Fibroblast of lung (primary cell): ENCODE measurements at regions not wholly inside any gene's neighbourhood (a gene's known extent, or its start where the extent isn't known, plus 50 kb on each side); places are given as distances from the start of the nearest gene placed in this dataset.

Experiments used
- DNase-seq, 2 donors: peaks; one replicate each; pipeline versions ENCODE4 v3.0.0 to v3.0.0-alpha.2; 2010; ENCODE audit warnings: low read depth in 2 of 2
- H2AFZ ChIP-seq: 2 replicates; pipeline ENCODE4 v1.5.1; 2012; ENCODE audit warnings: low read length, control low read depth, inconsistent platforms
- H3K27ac ChIP-seq: 2 replicates; pipeline ENCODE4 v1.5.1; 2011; ENCODE audit warnings: low read length, control low read depth; ENCODE audit not compliant: insufficient read depth
- H3K27me3 ChIP-seq: 2 replicates; pipeline ENCODE4 v1.5.1; 2011; ENCODE audit warnings: mild to moderate bottlenecking, low read length; ENCODE audit not compliant: control insufficient read depth, insufficient read depth
- H3K36me3 ChIP-seq: 2 replicates; pipeline ENCODE4 v1.5.1; 2011; ENCODE audit warnings: low read length; ENCODE audit not compliant: control insufficient read depth, insufficient read depth
- H3K4me1 ChIP-seq: 2 replicates; pipeline ENCODE4 v1.5.1; 2011; ENCODE audit warnings: low read length; ENCODE audit not compliant: control insufficient read depth, insufficient read depth; ENCODE audit errors: extremely low read depth
- H3K4me2 ChIP-seq: 2 replicates; pipeline ENCODE4 v1.5.1; 2011; ENCODE audit warnings: low read length, control low read depth; ENCODE audit not compliant: insufficient read depth; ENCODE audit errors: extremely low read depth
- H3K4me3 ChIP-seq, 4 experiments: fragments of 200-600 bp in 1 of 4; sonication (generic) in 1 of 4; replicated peaks in 1 of 4; 2 replicates each; pipeline ENCODE4 v1.5.1; 2011 to 2016; ENCODE audit warnings: low read length in 4 of 4, low read depth in 3 of 4, mild to moderate bottlenecking in 3 of 4, control low read depth in 2 of 4, inconsistent platforms in 1 of 4, mixed read lengths in 1 of 4; ENCODE audit not compliant: insufficient read depth in 1 of 4; ENCODE audit errors: control extremely low read depth in 1 of 4
- H3K79me2 ChIP-seq: 2 replicates; pipeline ENCODE4 v1.5.1; 2012; ENCODE audit warnings: mild to moderate bottlenecking, low read length, inconsistent platforms; ENCODE audit not compliant: control insufficient read depth, insufficient read depth
- H3K9ac ChIP-seq: 2 replicates; pipeline ENCODE4 v1.5.1; 2011; ENCODE audit warnings: mild to moderate bottlenecking, low read length, control low read depth; ENCODE audit not compliant: insufficient read depth
- H3K9me3 ChIP-seq: 2 replicates; pipeline ENCODE4 v1.5.1; 2012; ENCODE audit warnings: low read depth, low read length; ENCODE audit not compliant: control insufficient read depth, insufficient read depth
- H4K20me1 ChIP-seq: 2 replicates; pipeline ENCODE4 v1.5.1; 2011; ENCODE audit warnings: low read length; ENCODE audit not compliant: control insufficient read depth, insufficient read depth; ENCODE audit errors: extremely low read depth
- CTCF ChIP-seq, 2 donors: IDR thresholded peaks in 1 of 2; conservative IDR thresholded peaks in 1 of 2; 1 replicate in 1 of 2; 2 replicates in 1 of 2; pipeline ENCODE4 v1.5.1; 2011 to 2012; ENCODE audit warnings: low read length in 2 of 2, control low read depth in 1 of 2, inconsistent platforms in 1 of 2, low read depth in 1 of 2, mild to moderate bottlenecking in 1 of 2
- EZH2 ChIP-seq: IDR thresholded peaks from 2 replicates; pipeline ENCODE4 v1.5.1; 2012; ENCODE audit warnings: low read length, control low read depth, mild to moderate bottlenecking; ENCODE audit errors: missing control alignments

GRCh38 chr22:47259990-47260389 is 497.5 kb downstream of the TBC1D22A start:
- Histone ChIP-seq H3K27ac (no peak overlapping the region), H3K9ac (no peak overlapping the region), H2AFZ (no peak overlapping the region), H3K27me3 (no peaks in the 10 kb centered on the region), H4K20me1 (no peaks in the 10 kb centered on the region), H3K79me2 (no peaks in the 10 kb centered on the region), H3K4me3 (no peak overlapping the region), H3K36me3 (no peaks in the 10 kb centered on the region), H3K9me3 (peaks cover 2% of the 10 kb centered on the region), H3K4me1 (no peaks in the 10 kb centered on the region), H3K4me2 (no peak overlapping the region)
- TF ChIP-seq EZH2 (no peak), CTCF (conservative IDR thresholded peaks at IDR 0.05 in 1 of 2, IDR thresholded peaks at IDR 0.05 in 1 of 2; ENCODE audit: low read depth in 1 of 2, low read length in 2 of 2) (no peak)
- peak in 1 of 2 donors; percentile 9 for DNase-seq

GRCh38 chr22:47259049-47259448 is 496.6 kb downstream of the TBC1D22A start:
- no peaks in the 10 kb centered on the region for H3K4me1 ChIP-seq
- H3K4me3 ChIP-seq, result no peak overlapping the region
- no peak overlapping the region for H3K27ac ChIP-seq
- no peak overlapping the region for H3K4me2 ChIP-seq
- no peaks in the 10 kb centered on the region for H4K20me1 ChIP-seq
- no peak for TF ChIP-seq EZH2
- no peak for TF ChIP-seq CTCF (conservative IDR thresholded peaks at IDR 0.05 in 1 of 2, IDR thresholded peaks at IDR 0.05 in 1 of 2; ENCODE audit: low read depth in 1 of 2, low read length in 2 of 2)
- H3K36me3 ChIP-seq, result no peaks in the 10 kb centered on the region
- H3K9ac ChIP-seq, result no peak overlapping the region
- H3K79me2 ChIP-seq, result no peaks in the 10 kb centered on the region
- H2AFZ ChIP-seq, result no peak overlapping the region
- peaks cover 2% of the 10 kb centered on the region for H3K9me3 ChIP-seq
- H3K27me3 ChIP-seq, result no peaks in the 10 kb centered on the region
- DNase-seq, result no peak

- Histone ChIP-seq H3K36me3 (no peaks in the 10 kb centered on the region), H3K4me3 (no peak overlapping the region), H3K4me2 (no peak overlapping the region), H2AFZ (no peak overlapping the region), H3K9me3 (peaks cover 2% of the 10 kb centered on the region), H3K9ac (no peak overlapping the region), H3K27me3 (no peaks in the 10 kb centered on the region), H4K20me1 (no peaks in the 10 kb centered on the region), H3K27ac (no peak overlapping the region), H3K4me1 (no peaks in the 10 kb centered on the region), H3K79me2 (no peaks in the 10 kb centered on the region)
- TF ChIP-seq CTCF (conservative IDR thresholded peaks at IDR 0.05 in 1 of 2, IDR thresholded peaks at IDR 0.05 in 1 of 2; ENCODE audit: low read depth in 1 of 2, low read length in 2 of 2) (no peak), EZH2 (no peak)
- DNase-seq, result no peak
Measured at GRCh38 chr22:47257976-47258375, 495.5 kb downstream of the TBC1D22A start.
